DND-41 (cell line): ENCODE measurements at regions not wholly inside any gene's neighbourhood (a gene's known extent, or its start where the extent isn't known, plus 50 kb on each side); places are given as distances from the start of the nearest gene placed in this dataset.

Experiments used
- ATAC-seq: fragments of 200-7000 bp; cut with Tn5 transposase; 3 replicates; pipeline ENCODE4 v1.9.1; 2021; ENCODE audit warnings: low read depth; ENCODE audit not compliant: insufficient read depth
- DNase-seq: peaks from one replicate; pipeline ENCODE4 v3.0.0-alpha.2; 2020
- H2AFZ ChIP-seq: 2 replicates; pipeline ENCODE4 v1.6.0; 2012; ENCODE audit warnings: low read depth, low read length
- H3K27ac ChIP-seq: 2 replicates; pipeline ENCODE4 v1.5.1; 2012; ENCODE audit warnings: low read length, inconsistent platforms
- H3K27me3 ChIP-seq: fragments of 200-600 bp; sonication (generic); 2 replicates; pipeline ENCODE4 v1.6.0; 2012; ENCODE audit warnings: low read length, mild to moderate bottlenecking, inconsistent platforms; ENCODE audit not compliant: insufficient read depth, poor library complexity
- H3K36me3 ChIP-seq: 2 replicates; pipeline ENCODE4 v1.5.1; 2012; ENCODE audit warnings: low read length, inconsistent platforms; ENCODE audit not compliant: insufficient read depth
- H3K4me1 ChIP-seq: 2 replicates; pipeline ENCODE4 v1.5.1; 2012; ENCODE audit warnings: mild to moderate bottlenecking, low read length; ENCODE audit not compliant: insufficient read depth
- H3K4me2 ChIP-seq: 2 replicates; pipeline ENCODE4 v1.6.0; 2012; ENCODE audit warnings: mild to moderate bottlenecking, moderate library complexity, low read length, inconsistent platforms; ENCODE audit not compliant: insufficient read depth
- H3K4me3 ChIP-seq, 2 experiments: fragments of 200-600 bp in 1 of 2; shearing (Covaris generic) in 1 of 2; 2 replicates each; pipeline ENCODE4 v1.5.1; 2012 to 2016; ENCODE audit warnings: inconsistent platforms in 2 of 2, low read length in 2 of 2, mild to moderate bottlenecking in 2 of 2, low read depth in 1 of 2, moderate library complexity in 1 of 2
- H3K79me2 ChIP-seq: 2 replicates; pipeline ENCODE4 v1.6.0; 2012; ENCODE audit warnings: low read length, inconsistent platforms; ENCODE audit not compliant: insufficient read depth
- H3K9ac ChIP-seq: 2 replicates; pipeline ENCODE4 v1.6.0; 2012; ENCODE audit warnings: low read depth, mild to moderate bottlenecking, inconsistent platforms, low read length, moderate library complexity
- H3K9me3 ChIP-seq: 2 replicates; pipeline ENCODE4 v1.5.1; 2012; ENCODE audit warnings: low read length, moderate library complexity, mild to moderate bottlenecking, inconsistent platforms; ENCODE audit not compliant: insufficient read depth, severe bottlenecking
- H4K20me1 ChIP-seq: 2 replicates; pipeline ENCODE4 v1.6.0; 2012; ENCODE audit warnings: low read length; ENCODE audit not compliant: insufficient read depth
- CTCF ChIP-seq: IDR thresholded peaks from 2 replicates; pipeline ENCODE4 v1.5.1; 2012; ENCODE audit warnings: borderline replicate concordance, low read length, moderate library complexity, mild to moderate bottlenecking; ENCODE audit not compliant: poor library complexity, severe bottlenecking; ENCODE audit errors: extremely low read depth
- EZH2 ChIP-seq: IDR thresholded peaks from 3 replicates; pipeline ENCODE4 v1.6.1; 2012; ENCODE audit warnings: borderline replicate concordance, low read depth, mild to moderate bottlenecking, moderate library complexity, low read length, inconsistent platforms; ENCODE audit not compliant: severe bottlenecking

DNA sequence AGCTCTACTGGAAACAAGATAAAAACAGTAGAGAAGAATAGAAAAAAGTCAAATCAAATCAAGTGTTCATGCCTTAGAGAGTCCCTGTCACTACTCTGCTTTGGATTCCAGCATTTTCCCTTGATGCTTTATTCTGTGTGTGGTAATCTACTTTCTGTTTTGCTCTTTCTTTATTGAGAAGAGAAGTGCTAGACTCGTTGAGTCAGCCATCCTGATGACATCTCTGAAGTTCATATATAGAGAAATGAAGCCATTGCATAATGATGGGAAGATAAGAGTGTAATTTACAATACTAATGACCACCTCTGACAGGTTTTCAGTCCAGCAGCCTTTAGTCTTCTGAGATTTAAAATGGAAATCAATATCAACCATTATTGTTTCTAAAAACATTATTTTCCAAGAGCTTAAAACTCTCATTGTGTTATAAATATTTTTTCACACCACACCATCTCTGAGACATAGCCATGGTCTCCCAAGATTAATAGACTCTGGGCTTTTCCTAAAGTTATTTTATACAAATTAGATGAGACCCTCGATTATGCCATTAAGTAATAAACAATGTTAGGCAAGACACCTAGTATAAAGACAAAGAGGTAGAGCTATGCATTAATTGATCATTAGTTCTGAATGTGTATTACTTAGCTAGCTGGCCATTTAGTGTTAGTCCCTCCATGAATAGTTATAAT is 679.0 kb upstream of the ACVR2A start:
- no peaks in the 10 kb centered on the region for H3K4me1 ChIP-seq
- DNase-seq (no peak), ATAC-seq (no peak)
- peaks cover 3% of the 10 kb centered on the region for H3K9me3 ChIP-seq
- no peak overlapping the region for H3K9ac ChIP-seq
- H3K36me3 ChIP-seq = no peaks in the 10 kb centered on the region
- no peaks in the 10 kb centered on the region for H3K79me2 ChIP-seq
- no peak overlapping the region for H3K4me3 ChIP-seq
- TF ChIP-seq EZH2 (no peak), CTCF (no peak)
- H4K20me1 ChIP-seq = no peaks in the 10 kb centered on the region
- no peak overlapping the region for H3K27ac ChIP-seq
- 0 out of 2 replicates have a peak overlapping the region, but pooled peaks have one; percentile 31 for H2AFZ ChIP-seq
- H3K4me2 ChIP-seq = no peak overlapping the region
- no peaks in the 10 kb centered on the region for H3K27me3 ChIP-seq

DNA sequence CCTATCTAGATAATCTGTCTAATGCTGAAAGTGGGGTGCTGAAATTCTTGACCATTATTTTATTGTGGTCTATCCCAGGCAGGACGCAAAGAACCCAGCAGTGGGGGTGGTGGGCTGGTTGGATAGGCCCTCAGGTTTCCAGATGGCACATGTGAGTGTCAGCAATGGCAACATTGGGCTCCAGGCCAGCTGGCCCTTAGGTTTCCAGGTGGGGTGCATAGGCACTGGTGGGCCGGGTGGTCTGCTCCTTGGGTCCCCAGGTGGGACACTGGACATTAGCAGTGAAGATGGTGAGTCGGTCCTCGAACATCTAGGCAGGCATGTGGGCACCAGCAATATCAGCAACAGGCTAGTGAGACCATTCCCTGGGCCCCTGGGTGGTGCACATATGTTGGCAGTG is 680.3 kb upstream of the ACVR2A start:
- TF ChIP-seq CTCF (no peak), EZH2 (no peak)
- Histone ChIP-seq H3K4me1 (no peaks in the 10 kb centered on the region), H3K4me3 (no peak overlapping the region), H3K27me3 (no peaks in the 10 kb centered on the region), H3K4me2 (no peak overlapping the region), H3K79me2 (no peaks in the 10 kb centered on the region), H3K36me3 (no peaks in the 10 kb centered on the region), H3K9ac (no peak overlapping the region), H4K20me1 (no peaks in the 10 kb centered on the region), H3K27ac (no peak overlapping the region), H3K9me3 (peaks cover 3% of the 10 kb centered on the region), H2AFZ (no peak overlapping the region)
- DNase-seq (no peak), ATAC-seq (no peak)

GRCh38 chr2:147161746-147162145 is 683.1 kb upstream of the ACVR2A start:
- DNase-seq (no peak), ATAC-seq (no peak)
- H3K36me3 ChIP-seq = no peaks in the 10 kb centered on the region
- no peak overlapping the region for H3K4me2 ChIP-seq
- no peak overlapping the region for H3K4me3 ChIP-seq
- no peak overlapping the region for H3K9ac ChIP-seq
- no peaks in the 10 kb centered on the region for H3K79me2 ChIP-seq
- H3K27ac ChIP-seq = no peak overlapping the region
- TF ChIP-seq CTCF (no peak), EZH2 (no peak)
- H3K9me3 ChIP-seq = peaks cover 3% of the 10 kb centered on the region
- no peaks in the 10 kb centered on the region for H4K20me1 ChIP-seq
- H3K4me1 ChIP-seq = no peaks in the 10 kb centered on the region
- no peak overlapping the region for H2AFZ ChIP-seq
- H3K27me3 ChIP-seq = no peaks in the 10 kb centered on the region

- Histone ChIP-seq H3K4me1 (no peaks in the 10 kb centered on the region), H3K27ac (no peak overlapping the region), H3K79me2 (no peaks in the 10 kb centered on the region), H3K36me3 (no peaks in the 10 kb centered on the region), H4K20me1 (no peaks in the 10 kb centered on the region), H3K27me3 (no peaks in the 10 kb centered on the region), H3K4me3 (no peak overlapping the region), H3K9ac (no peak overlapping the region), H2AFZ (no peak overlapping the region), H3K9me3 (no peaks in the 10 kb centered on the region), H3K4me2 (no peak overlapping the region)
- no peak for TF ChIP-seq EZH2
- no peak for TF ChIP-seq CTCF
- DNase-seq (peak; percentile 57), ATAC-seq (peak; percentile 95)
Measured at GRCh38 chr2:147156970-147157369, 687.9 kb upstream of the ACVR2A start.
